A549 (cell line): ENCODE measurements at regions not wholly inside any gene's neighbourhood (a gene's known extent, or its start where the extent isn't known, plus 50 kb on each side); places are given as distances from the start of the nearest gene placed in this dataset.

Source experiments
- CHD4 ChIP-seq: fragments of 200-600 bp; sonication (generic); IDR thresholded peaks from 2 replicates; pipeline ENCODE4 v1.6.1; 2016; ENCODE audit warnings: antibody characterized with exemption, mild to moderate bottlenecking, borderline replicate concordance
- CTCF ChIP-seq: fragments of >200 bp; sonication (Bioruptor Twin); formaldehyde crosslinking; IDR thresholded peaks from 3 replicates; pipeline ENCODE4 v1.5.1; 2016
- ELK1 ChIP-seq: fragments of 150-350 bp; IDR thresholded peaks from 2 replicates; pipeline ENCODE4 v1.6.1; 2014; ENCODE audit warnings: low read depth, mild to moderate bottlenecking, low read length
- EP300 ChIP-seq, 2 experiments: fragments of >200 bp; sonication (Bioruptor Twin); formaldehyde crosslinking; IDR thresholded peaks; 2 replicates in 1 of 2; 3 replicates in 1 of 2; pipeline ENCODE4 v1.6.1; 2016 to 2017
- HEYL ChIP-seq: fragments of 250-450 bp; sonication (Bioruptor Pico); IDR thresholded peaks from 2 replicates; pipeline ENCODE4 v1.8.0; 2021; ENCODE audit warnings: mild to moderate bottlenecking, moderate library complexity
- HOXB5 ChIP-seq: fragments of 250-450 bp; sonication (Bioruptor Pico); IDR thresholded peaks from 2 replicates; pipeline ENCODE4 v1.5.0; 2020; ENCODE audit warnings: mild to moderate bottlenecking, moderate library complexity
- JUN ChIP-seq, 2 experiments: fragments of >200 bp; sonication (Bioruptor Twin); formaldehyde crosslinking; IDR thresholded peaks; 2 replicates in 1 of 2; 3 replicates in 1 of 2; pipeline ENCODE4 v1.6.1; 2016 to 2017
- NR3C1 ChIP-seq: fragments of >200 bp; sonication (Bioruptor Twin); formaldehyde crosslinking; IDR thresholded peaks from 3 replicates; pipeline ENCODE4 v1.6.1; 2017
- PBX3 ChIP-seq: IDR thresholded peaks from 2 replicates; pipeline ENCODE4 v1.6.1; 2012
- POLR2A ChIP-seq: IDR thresholded peaks from 2 replicates; pipeline ENCODE4 v1.6.1; 2012; ENCODE audit warnings: mild to moderate bottlenecking, low read length
- RAD21 ChIP-seq, 2 experiments: fragments of >200 bp in 1 of 2; sonication (Bioruptor Twin) in 1 of 2; formaldehyde crosslinking in 1 of 2; IDR thresholded peaks in 1 of 2; conservative IDR thresholded peaks in 1 of 2; 2 replicates in 1 of 2; 3 replicates in 1 of 2; pipeline ENCODE4 v1.6.1; 2012 to 2018; ENCODE audit warnings: inconsistent platforms in 1 of 2
- REST ChIP-seq: fragments of 200-600 bp; sonication (generic); IDR thresholded peaks from 2 replicates; pipeline ENCODE4 v1.6.1; 2016; ENCODE audit warnings: antibody characterized with exemption, mild to moderate bottlenecking, moderate library complexity
- RFX5 ChIP-seq: fragments of 450-650 bp; IDR thresholded peaks from 2 replicates; pipeline ENCODE4 v1.7.1; 2014; ENCODE audit warnings: antibody characterized with exemption, mild to moderate bottlenecking, moderate library complexity
- USF2 ChIP-seq: fragments of 450-650 bp; IDR thresholded peaks from 2 replicates; pipeline ENCODE4 v1.6.1; 2014; ENCODE audit warnings: antibody characterized with exemption

- TF ChIP-seq HOXB5 (CRISPR knock-in tag), result no peak
- no peak for TF ChIP-seq USF2
- TF ChIP-seq CTCF, result no peak
- no peak for TF ChIP-seq EP300 (IDR thresholded peaks at IDR 0.05)
- no peak for TF ChIP-seq NR3C1
- TF ChIP-seq JUN (IDR thresholded peaks at IDR 0.05), result no peak
- TF ChIP-seq HEYL, result no peak
- no peak for TF ChIP-seq RFX5
- TF ChIP-seq CHD4, result no peak
- no peak for TF ChIP-seq PBX3
- TF ChIP-seq POLR2A, result no peak
- TF ChIP-seq REST, result no peak
- no peak for TF ChIP-seq ELK1
- no peak for TF ChIP-seq RAD21 (conservative IDR thresholded peaks at IDR 0.05 in 1 of 2, IDR thresholded peaks at IDR 0.05 in 1 of 2)
These were observed 391.8 kb upstream of the MAGEB16 start for GRCh38 chrX:35406386-35406785.
